Fibroblast of skin of scalp (primary cell): ENCODE measurements at regions not wholly inside any gene's neighbourhood (a gene's known extent, or its start where the extent isn't known, plus 50 kb on each side); places are given as distances from the start of the nearest gene placed in this dataset.

ENCODE experiments used
- DNase-seq: peaks from one replicate; pipeline ENCODE4 v3.0.0-alpha.2; 2013

GRCh38 chr17:55829995-55830612 is 79.3 kb downstream of the PCTP start:
- DNase-seq = no peak

- no peak for DNase-seq
Observed at GRCh38 chr17:55830699-55831471, 80.0 kb downstream of the PCTP start.

- no peak for DNase-seq
Observed at GRCh38 chr17:55833306-55833705, 82.5 kb downstream of the PCTP start.

- no peak for DNase-seq
Observed at GRCh38 chr17:55842405-55843158, 91.7 kb downstream of the PCTP start.

GRCh38 chr17:55843785-55844184 is 92.9 kb downstream of the PCTP start:
- DNase-seq = no peak

- peak; percentile 60 for DNase-seq
Observed at GRCh38 chr17:55845385-55845784, 94.5 kb downstream of the PCTP start.

- no peak for DNase-seq
Observed at GRCh38 chr17:55846745-55847144, 95.9 kb downstream of the PCTP start.

GRCh38 chr17:55852734-55853133 is 101.9 kb downstream of the PCTP start:
- no peak for DNase-seq

- DNase-seq = no peak
Observed at GRCh38 chr17:55859301-55859795, 108.5 kb downstream of the PCTP start.

- no peak for DNase-seq
Observed at GRCh38 chr17:55865072-55865762, 114.4 kb downstream of the PCTP start.

- no peak for DNase-seq
Observed at GRCh38 chr17:55870044-55870443, 119.2 kb downstream of the PCTP start.

GRCh38 chr17:55872374-55872773 is 121.5 kb downstream of the PCTP start:
- DNase-seq = no peak

- DNase-seq = no peak
Observed at GRCh38 chr17:55873017-55873758, 122.3 kb downstream of the PCTP start.

- DNase-seq = no peak
Observed at GRCh38 chr17:55883149-55883548, 132.3 kb downstream of the PCTP start.

- DNase-seq = no peak
Observed at GRCh38 chr17:55887531-55887930, 136.7 kb downstream of the PCTP start.

- no peak for DNase-seq
Observed at GRCh38 chr17:55889271-55889670, 138.4 kb downstream of the PCTP start.

- DNase-seq = no peak
Observed at GRCh38 chr17:55895112-55895759, 144.4 kb downstream of the PCTP start.

- no peak for DNase-seq
Observed at GRCh38 chr17:55897301-55897700, 146.4 kb downstream of the PCTP start.

- DNase-seq = no peak
Observed at GRCh38 chr17:55898195-55898594, 147.3 kb downstream of the PCTP start.

- DNase-seq = no peak
Observed at GRCh38 chr17:55900188-55900587, 149.3 kb downstream of the PCTP start.

GRCh38 chr17:55903028-55903690 is 152.3 kb downstream of the PCTP start:
- DNase-seq = no peak
